Type B pancreatic cell (in vitro differentiated cells): ENCODE measurements at regions not wholly inside any gene's neighbourhood (a gene's known extent, or its start where the extent isn't known, plus 50 kb on each side); places are given as distances from the start of the nearest gene placed in this dataset.

ENCODE experiments used
- DNase-seq: peaks from one replicate; pipeline ENCODE4 v3.0.0; 2021; ENCODE audit warnings: mixed read lengths; ENCODE audit not compliant: unreplicated experiment; ENCODE audit errors: extremely low spot score
- H3K27ac Mint-ChIP-seq: 2 replicates; pipeline ENCODE4 v1.8.0; 2021; ENCODE audit warnings: mild to moderate bottlenecking, mixed read lengths
- H3K27me3 Mint-ChIP-seq: 2 replicates; pipeline ENCODE4 v1.8.0; 2021; ENCODE audit warnings: mixed read lengths
- H3K36me3 Mint-ChIP-seq: 2 replicates; pipeline ENCODE4 v1.8.0; 2021; ENCODE audit warnings: mixed read lengths
- H3K4me1 Mint-ChIP-seq: one replicate; pipeline ENCODE4 v1.8.0; 2021; ENCODE audit warnings: mixed read lengths; ENCODE audit not compliant: unreplicated experiment
- H3K4me3 Mint-ChIP-seq: 2 replicates; pipeline ENCODE4 v1.8.0; 2021; ENCODE audit warnings: mild to moderate bottlenecking, mixed read lengths
- H3K9me3 Mint-ChIP-seq: 2 replicates; pipeline ENCODE4 v1.8.0; 2021; ENCODE audit warnings: mixed read lengths
- CTCF ChIP-seq: fragments of 200-600 bp; sonication (generic); conservative IDR thresholded peaks from 2 replicates; pipeline ENCODE4 v1.5.0; 2021; ENCODE audit warnings: antibody characterized with exemption, mild to moderate bottlenecking

GRCh38 chr7:53420550-53420949 lies 385.1 kb downstream of the POM121L12 start:
- H3K36me3 Mint-ChIP-seq, result no peaks in the 10 kb centered on the region
- no peak for TF ChIP-seq CTCF
- no peaks in the 10 kb centered on the region for H3K9me3 Mint-ChIP-seq
- no peak overlapping the region for H3K4me3 Mint-ChIP-seq
- H3K27ac Mint-ChIP-seq, result no peak overlapping the region
- no peaks in the 10 kb centered on the region for H3K27me3 Mint-ChIP-seq
- no peak for DNase-seq
- no peaks in the 10 kb centered on the region for H3K4me1 Mint-ChIP-seq

- Mint-ChIP-seq H3K36me3 (no peaks in the 10 kb centered on the region), H3K4me3 (no peak overlapping the region), H3K4me1 (no peaks in the 10 kb centered on the region), H3K27me3 (no peaks in the 10 kb centered on the region), H3K9me3 (no peaks in the 10 kb centered on the region), H3K27ac (no peak overlapping the region)
- no peak for DNase-seq
- no peak for TF ChIP-seq CTCF
Measured at GRCh38 chr7:53422291-53422690, 386.9 kb downstream of the POM121L12 start.

GRCh38 chr7:53426145-53426750 lies 390.8 kb downstream of the POM121L12 start:
- DNase-seq, result no peak
- H3K36me3 Mint-ChIP-seq, result no peaks in the 10 kb centered on the region
- H3K4me3 Mint-ChIP-seq, result no peak overlapping the region
- no peaks in the 10 kb centered on the region for H3K27me3 Mint-ChIP-seq
- H3K4me1 Mint-ChIP-seq, result no peaks in the 10 kb centered on the region
- H3K27ac Mint-ChIP-seq, result no peak overlapping the region
- no peak for TF ChIP-seq CTCF
- H3K9me3 Mint-ChIP-seq, result peaks cover 4% of the 10 kb centered on the region

- peaks cover 4% of the 10 kb centered on the region for H3K9me3 Mint-ChIP-seq
- no peaks in the 10 kb centered on the region for H3K27me3 Mint-ChIP-seq
- no peaks in the 10 kb centered on the region for H3K36me3 Mint-ChIP-seq
- H3K27ac Mint-ChIP-seq, result no peak overlapping the region
- H3K4me1 Mint-ChIP-seq, result no peaks in the 10 kb centered on the region
- no peak for TF ChIP-seq CTCF
- no peak for DNase-seq
- H3K4me3 Mint-ChIP-seq, result no peak overlapping the region
Measured at GRCh38 chr7:53428045-53428444, 392.6 kb downstream of the POM121L12 start.

DNA sequence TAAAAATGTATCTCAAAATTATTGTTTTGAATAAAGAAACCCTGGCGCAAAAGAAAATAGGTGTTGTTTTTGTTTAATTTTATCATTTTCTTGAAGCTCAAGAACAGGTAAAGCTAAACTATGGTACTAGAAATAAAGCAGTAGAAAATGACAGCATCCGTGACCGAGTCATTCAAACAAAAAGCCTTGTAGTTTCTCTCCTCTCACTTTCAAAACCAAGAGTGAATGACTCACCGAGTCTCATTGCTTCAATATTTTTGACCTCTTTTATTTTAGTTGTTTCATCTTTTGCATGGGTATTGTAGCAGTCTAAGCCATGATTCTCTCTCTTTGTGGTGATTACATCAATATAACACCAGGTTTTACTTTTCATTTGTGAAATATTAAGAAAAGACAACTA lies 396.5 kb downstream of the POM121L12 start:
- no peak overlapping the region for H3K4me3 Mint-ChIP-seq
- H3K36me3 Mint-ChIP-seq, result no peaks in the 10 kb centered on the region
- no peak overlapping the region for H3K27ac Mint-ChIP-seq
- no peak for DNase-seq
- no peaks in the 10 kb centered on the region for H3K4me1 Mint-ChIP-seq
- H3K27me3 Mint-ChIP-seq, result no peaks in the 10 kb centered on the region
- no peak for TF ChIP-seq CTCF
- peaks cover 4% of the 10 kb centered on the region for H3K9me3 Mint-ChIP-seq

DNA sequence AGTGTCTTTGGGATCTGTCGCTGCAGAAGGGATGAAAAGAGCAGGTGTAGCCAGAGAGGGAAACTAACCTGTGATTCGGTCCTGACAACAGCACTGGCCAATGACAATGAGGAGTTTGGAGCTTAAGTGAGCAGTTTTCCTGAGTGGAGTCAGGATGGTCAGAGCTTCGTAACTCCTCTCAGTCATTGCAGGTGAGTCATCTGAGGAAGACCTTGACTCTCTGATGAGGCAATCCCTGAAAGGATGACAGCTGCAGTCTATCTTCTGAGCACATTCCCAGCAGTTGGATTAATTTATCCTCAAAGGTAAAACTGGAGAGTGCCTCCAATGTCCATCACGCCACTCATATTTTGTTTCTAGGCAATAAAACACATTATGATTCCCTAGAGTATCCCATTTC lies 401.9 kb downstream of the POM121L12 start:
- Mint-ChIP-seq H3K27ac (no peak overlapping the region), H3K4me1 (no peaks in the 10 kb centered on the region), H3K27me3 (no peaks in the 10 kb centered on the region), H3K9me3 (no peaks in the 10 kb centered on the region), H3K36me3 (no peaks in the 10 kb centered on the region), H3K4me3 (no peak overlapping the region)
- TF ChIP-seq CTCF, result no peak
- DNase-seq, result no peak
